OCI-LY3 (cell line): ENCODE measurements at regions not wholly inside any gene's neighbourhood (a gene's known extent, or its start where the extent isn't known, plus 50 kb on each side); places are given as distances from the start of the nearest gene placed in this dataset.

Source experiments
- CTCF ChIP-seq: fragments of 200-600, 300-600 bp; sonication (generic); IDR thresholded peaks from 2 replicates; pipeline ENCODE4 v1.5.1; 2014; ENCODE audit warnings: antibody characterized with exemption, low read length, low read depth
- EZH2phosphoT487 ChIP-seq: fragments of 200-600 bp; shearing (Covaris generic); IDR thresholded peaks from 2 replicates; pipeline ENCODE4 v1.6.1; 2018; ENCODE audit warnings: antibody characterized with exemption, mixed run types, low read depth

GRCh38 chr12:30820406-30820946 lies 65.7 kb upstream of the CAPRIN2 start:
- TF ChIP-seq CTCF, result no peak
- no peak for TF ChIP-seq EZH2phosphoT487
